SKM-1 treated with dmso at 0.1 percent for 144 hours (cell line): ENCODE measurements at regions not wholly inside any gene's neighbourhood (a gene's known extent, or its start where the extent isn't known, plus 50 kb on each side); places are given as distances from the start of the nearest gene placed in this dataset.
"Not testable (repeated sequence)": the region's sequence is repeated elsewhere in the genome, so short reads cannot be mapped to it uniquely, and the experiment has no call there.

ENCODE experiments used
- DNase-seq: peaks from one replicate; lab custom pipeline; 2025; ENCODE audit not compliant: unreplicated experiment; lab: John Stamatoyannopoulos, UW

- DNase-seq = no peak
These were observed 419.8 kb upstream of the CHD1 start for GRCh38 chr5:99348597-99348996.

GRCh38 chr5:99339758-99340157 lies 411.0 kb upstream of the CHD1 start:
- not testable (repeated sequence) for DNase-seq

GRCh38 chr5:99334936-99335335 lies 406.1 kb upstream of the CHD1 start:
- DNase-seq = no peak

DNA sequence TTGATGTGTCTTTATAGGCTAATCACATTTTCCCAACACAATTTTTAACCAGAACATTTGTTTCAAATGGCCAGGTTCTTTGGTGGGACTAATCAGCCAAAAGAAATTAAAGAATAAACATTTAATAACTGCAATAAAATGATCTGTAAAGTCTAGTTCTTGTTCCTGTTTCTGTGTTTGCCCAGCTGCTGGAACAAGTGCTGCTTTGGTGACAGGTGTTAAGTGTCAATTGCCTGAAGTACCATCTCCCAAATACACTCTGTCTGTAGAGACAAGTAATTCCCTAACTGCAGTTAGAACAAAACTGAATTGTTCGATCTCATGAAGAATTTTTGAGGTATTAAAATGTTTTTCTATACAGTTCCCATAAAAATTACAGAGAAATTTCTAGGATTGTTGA lies 402.3 kb upstream of the CHD1 start:
- DNase-seq = no peak

DNA sequence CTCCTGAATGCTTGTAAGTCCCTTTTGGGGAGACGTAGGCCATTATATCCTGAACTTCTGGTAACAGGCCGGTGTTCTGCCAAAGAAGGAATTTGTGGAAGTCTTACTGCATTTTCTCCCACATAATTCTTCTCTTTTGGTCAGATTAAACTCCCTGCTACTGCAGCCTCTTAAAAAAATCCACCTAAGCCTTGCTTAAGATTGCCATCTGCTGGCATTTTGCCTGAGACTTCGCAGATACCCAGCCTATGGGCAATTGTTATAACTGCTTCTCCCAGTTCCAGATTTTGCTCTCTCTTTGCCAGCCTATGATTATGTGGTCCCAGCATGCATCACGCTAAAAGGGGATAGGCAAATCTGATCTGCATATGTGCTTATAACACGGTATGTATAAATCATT lies 391.6 kb upstream of the CHD1 start:
- no peak for DNase-seq

- DNase-seq = no peak
These were observed 388.3 kb upstream of the CHD1 start for GRCh38 chr5:99317136-99317535.

GRCh38 chr5:99316484-99316883 lies 387.7 kb upstream of the CHD1 start:
- DNase-seq = no peak

GRCh38 chr5:99315413-99316183 lies 386.8 kb upstream of the CHD1 start:
- DNase-seq = peak; percentile 78

DNA sequence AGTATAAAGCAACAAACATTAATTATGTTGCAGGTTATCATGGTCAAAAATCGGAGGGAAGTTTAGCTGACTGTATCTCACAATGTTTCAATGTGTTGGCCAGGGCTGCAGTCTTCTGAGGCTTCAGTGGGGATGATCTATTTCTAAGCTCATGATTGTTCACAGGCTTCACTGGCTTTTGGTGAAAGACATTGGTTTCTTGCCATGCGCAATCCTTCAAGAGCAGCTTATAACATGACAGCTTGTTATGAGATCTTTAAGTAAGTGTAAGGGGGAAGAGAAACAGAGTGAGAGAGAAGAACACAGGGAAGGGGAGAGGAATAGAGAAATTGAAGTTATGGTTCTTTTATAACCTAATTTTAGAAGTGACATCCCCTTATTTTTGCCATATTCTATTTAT lies 385.9 kb upstream of the CHD1 start:
- DNase-seq = peak; percentile 49

DNA sequence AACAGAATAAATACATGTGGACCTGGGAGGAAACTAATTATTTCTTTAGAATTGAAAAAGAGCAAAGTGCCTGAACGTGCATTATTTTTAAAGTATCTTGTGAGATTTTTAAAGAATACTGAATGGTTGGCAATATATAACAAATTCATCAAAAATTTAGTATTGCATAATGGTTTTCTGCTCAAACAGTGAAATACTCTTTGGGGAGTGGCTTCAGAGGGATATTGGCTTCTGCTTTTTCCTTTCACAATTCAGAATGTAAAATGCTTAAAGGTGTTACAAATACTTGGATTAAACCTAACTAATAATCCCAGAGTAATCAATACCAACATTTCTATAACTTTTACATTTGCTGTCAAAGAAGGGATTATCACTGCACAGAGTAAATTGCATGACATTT lies 379.3 kb upstream of the CHD1 start:
- peak; percentile 61 for DNase-seq

- DNase-seq = no peak
These were observed 376.3 kb upstream of the CHD1 start for GRCh38 chr5:99305045-99305580.

DNA sequence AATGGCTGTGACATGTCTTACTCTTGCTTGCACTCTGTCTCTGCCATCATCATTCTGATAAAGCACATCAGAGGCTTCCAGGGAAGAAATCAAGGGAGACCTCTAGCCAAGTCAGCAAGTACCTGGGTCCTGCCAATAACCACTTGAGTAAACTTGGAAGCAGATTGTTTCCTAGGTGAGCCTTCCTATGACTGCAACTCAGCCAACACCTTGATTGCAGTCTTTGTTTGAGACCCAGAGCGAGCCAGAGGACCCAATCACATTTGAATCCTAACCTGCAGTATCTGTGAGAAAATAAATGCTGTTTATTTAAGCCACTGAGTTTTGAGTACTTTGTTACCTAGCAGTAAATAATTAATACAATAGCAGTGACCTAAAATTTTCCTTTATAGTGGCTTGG lies 356.8 kb upstream of the CHD1 start:
- DNase-seq = no peak

DNA sequence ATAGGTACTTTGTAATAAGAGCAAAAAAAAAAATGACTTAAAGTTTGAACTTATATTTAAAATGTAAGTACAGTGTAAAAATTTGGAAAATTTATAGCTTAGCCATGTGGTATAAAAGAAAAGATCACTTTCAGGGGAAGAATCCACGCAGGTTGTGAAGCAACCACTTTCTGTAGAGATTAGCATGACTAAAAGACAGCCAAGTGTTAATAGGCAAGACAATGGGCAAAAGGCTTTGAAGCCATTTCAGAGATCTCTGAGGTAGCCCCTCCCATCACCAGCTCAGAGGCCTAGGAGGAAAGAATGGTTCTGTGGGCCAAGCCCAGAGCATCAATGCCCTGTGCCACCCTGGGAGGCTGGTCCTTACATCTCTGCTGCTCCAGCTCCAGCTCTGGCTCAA lies 346.3 kb upstream of the CHD1 start:
- DNase-seq = no peak

- no peak for DNase-seq
These were observed 343.8 kb upstream of the CHD1 start for GRCh38 chr5:99272576-99272975.

GRCh38 chr5:99258819-99259218 lies 330.0 kb upstream of the CHD1 start:
- no peak for DNase-seq

DNA sequence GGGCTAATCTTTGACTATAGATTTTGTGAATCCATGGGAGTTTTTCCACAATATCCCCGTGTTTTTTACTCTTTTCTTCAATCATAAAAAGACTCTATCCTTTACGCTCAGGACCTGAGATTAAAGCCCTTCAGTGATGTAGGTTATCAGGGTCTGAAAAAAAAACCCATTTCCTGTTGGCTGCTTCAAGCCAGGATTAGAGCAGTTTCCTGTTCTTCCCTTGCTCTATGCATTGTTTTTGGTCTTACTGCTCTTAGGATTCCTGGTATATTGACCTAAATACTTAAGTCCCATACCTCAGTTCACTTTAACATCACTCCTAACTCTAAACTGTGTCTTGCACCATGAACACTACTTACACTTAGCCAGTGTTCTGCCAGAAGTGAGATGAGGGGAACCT lies 319.3 kb upstream of the CHD1 start:
- no peak for DNase-seq

- DNase-seq = no peak
These were observed 318.5 kb upstream of the CHD1 start for GRCh38 chr5:99247346-99247745.

DNA sequence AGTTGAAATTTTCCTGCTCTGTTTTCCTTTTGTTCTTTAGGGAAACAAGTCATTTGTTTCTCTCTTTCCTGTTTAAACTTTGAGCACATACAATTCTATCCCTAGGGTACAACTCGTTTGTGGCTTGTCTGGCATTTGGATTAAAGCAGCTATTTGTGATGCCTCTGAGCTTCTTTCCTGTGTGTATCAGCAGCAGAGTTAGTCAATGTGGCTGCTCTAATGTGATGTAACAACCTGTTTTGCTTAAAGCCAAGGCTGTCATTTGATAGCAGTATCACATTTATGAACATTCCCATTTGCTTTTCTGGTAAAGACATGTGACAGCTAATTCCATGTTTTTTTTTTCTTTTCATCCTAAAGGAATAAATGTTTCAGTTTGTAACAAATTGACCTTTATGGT lies 314.3 kb upstream of the CHD1 start:
- DNase-seq = no peak

DNA sequence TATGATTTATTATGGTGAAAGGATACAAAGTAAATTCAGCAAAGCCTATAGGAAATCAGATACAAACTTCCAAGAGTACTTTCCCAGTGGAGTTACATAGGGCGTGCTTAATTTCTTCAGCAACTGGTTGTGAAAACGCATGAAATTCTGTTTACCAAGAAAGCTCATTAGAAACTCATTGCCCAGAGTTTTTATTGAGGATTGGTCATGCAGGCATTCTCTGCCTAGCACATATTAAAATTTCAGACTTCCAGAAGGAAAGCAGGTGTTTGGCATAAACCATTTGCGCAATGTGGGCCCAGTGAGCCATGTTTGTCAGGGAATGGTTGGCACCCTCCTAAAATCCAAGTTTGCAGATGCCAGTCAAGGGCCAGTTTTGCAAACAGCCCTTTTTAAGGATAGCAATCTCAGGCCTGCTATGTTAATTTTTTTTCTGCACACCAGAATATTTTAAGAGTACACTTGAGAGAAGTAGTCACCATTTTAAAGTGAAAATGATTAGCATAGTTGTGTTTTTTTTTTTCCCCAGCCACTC lies 311.1 kb upstream of the CHD1 start:
- no peak for DNase-seq

DNA sequence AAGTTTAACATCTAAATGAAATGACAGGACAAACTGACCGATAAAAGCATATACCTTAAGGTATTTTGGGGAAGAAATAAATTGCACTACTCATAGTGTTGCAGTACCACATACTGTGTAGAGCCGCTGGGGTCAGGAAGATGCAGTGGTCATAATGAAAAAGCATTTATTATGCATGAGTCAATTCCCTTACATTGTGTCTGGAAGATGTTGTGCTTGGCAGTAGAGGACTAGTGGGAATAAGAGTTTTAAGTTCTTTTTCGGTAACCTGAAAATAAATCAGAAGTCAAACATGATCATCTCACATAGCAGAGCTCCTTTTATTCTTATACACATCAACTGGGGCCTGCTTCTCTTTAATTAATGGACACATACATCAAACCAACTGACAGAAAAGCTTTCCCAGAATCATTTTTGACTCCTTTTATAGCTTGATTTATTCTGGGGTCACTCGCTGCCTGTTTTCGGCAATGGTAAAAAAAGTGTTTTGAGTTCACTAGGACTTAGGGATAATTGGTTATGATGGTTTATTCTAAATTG lies 262.5 kb upstream of the CHD1 start:
- no peak for DNase-seq

- no peak for DNase-seq
These were observed 258.8 kb upstream of the CHD1 start for GRCh38 chr5:99187611-99188010.

DNA sequence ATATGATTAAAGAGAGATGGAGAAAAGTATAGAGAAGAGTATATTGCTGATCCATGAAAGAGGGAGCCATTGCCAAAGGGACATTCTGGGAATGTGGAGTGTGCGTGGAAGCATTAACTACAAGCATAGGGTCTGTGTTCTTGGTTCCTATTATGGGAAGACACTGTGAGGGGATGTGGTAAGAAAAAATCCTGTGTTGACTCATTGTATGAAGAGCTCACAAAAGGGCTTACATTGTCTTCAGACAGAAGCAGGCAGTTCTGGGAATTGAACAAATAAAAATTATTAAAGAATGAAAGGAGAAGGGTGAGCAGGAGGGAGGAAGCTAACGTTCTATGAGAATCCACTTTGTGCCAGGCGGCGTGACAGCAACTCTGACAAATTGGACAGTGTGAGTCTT lies 250.4 kb upstream of the CHD1 start:
- no peak for DNase-seq

DNA sequence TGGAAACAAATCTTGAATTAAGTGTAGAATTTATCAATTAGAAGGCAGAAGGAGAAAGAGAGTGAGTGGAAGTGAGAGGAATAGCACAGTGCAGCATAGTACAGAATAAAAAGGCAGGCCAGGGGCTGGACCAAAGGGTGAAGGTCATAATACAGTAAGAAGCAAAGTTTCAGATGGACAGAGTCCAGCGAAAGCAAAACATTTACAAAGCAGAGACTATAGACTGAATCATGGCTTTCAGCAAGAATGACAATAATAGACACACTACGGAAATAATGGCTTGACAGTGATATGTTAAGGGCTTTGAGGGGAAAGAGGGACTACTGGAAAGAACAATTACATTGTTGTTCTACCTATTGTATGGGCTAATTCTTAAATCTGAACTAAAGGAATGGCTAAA lies 249.0 kb upstream of the CHD1 start:
- no peak for DNase-seq
